ENCODE measurements at regions not wholly inside any gene's neighbourhood (a gene's known extent, or its start where the extent isn't known, plus 50 kb on each side); places are given as distances from the start of the nearest gene placed in this dataset.
"Not testable (repeated sequence)": the region's sequence is repeated elsewhere in the genome, so short reads cannot be mapped to it uniquely, and the experiment has no call there.

- FAIRE-seq (no peak), DNase-seq (ENCODE audit: insufficient read length, low spot score) (no peak)
- TF ChIP-seq, protein P1, sequence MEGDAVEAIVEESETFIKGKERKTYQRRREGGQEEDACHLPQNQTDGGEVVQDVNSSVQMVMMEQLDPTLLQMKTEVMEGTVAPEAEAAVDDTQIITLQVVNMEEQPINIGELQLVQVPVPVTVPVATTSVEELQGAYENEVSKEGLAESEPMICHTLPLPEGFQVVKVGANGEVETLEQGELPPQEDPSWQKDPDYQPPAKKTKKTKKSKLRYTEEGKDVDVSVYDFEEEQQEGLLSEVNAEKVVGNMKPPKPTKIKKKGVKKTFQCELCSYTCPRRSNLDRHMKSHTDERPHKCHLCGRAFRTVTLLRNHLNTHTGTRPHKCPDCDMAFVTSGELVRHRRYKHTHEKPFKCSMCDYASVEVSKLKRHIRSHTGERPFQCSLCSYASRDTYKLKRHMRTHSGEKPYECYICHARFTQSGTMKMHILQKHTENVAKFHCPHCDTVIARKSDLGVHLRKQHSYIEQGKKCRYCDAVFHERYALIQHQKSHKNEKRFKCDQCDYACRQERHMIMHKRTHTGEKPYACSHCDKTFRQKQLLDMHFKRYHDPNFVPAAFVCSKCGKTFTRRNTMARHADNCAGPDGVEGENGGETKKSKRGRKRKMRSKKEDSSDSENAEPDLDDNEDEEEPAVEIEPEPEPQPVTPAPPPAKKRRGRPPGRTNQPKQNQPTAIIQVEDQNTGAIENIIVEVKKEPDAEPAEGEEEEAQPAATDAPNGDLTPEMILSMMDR (IDR thresholded peaks at IDR 0.05; ENCODE audit: insufficient read depth, missing control alignments): no peak
Measured at GRCh38 chr10:80720549-80720948, 182.8 kb downstream of the SH2D4B start.

GRCh38 chr10:80728354-80728753 is 190.7 kb downstream of the SH2D4B start:
- not testable (repeated sequence) for DNase-seq (ENCODE audit: insufficient read length, low spot score); FAIRE-seq

DNA sequence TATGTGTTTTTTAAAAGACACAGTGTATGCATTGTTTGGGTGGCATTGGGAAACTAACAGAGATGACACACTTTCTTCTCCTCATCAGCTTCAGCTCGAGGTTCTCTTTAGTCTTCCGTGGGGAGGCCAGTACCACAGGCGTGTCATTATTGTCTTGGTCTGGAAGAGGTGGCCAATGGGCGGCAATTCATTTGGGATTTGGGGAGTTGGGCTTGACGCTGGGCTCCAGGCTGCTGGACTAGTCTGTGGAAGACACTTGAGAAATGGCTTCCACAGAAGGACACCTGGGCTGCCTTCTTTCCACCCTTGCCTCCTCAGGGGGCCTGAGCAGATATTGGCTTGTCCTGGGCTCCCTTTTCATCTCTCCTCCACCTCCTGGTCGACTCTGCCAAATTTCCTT is 192.2 kb downstream of the SH2D4B start:
- TF ChIP-seq, protein P1 (IDR thresholded peaks at IDR 0.05; ENCODE audit: insufficient read depth, missing control alignments): no peak
- FAIRE-seq (no peak), DNase-seq (ENCODE audit: insufficient read length, low spot score) (no peak)

- no peak for FAIRE-seq
- no peak for DNase-seq (ENCODE audit: insufficient read length, low spot score)
- TF ChIP-seq, protein P1 (IDR thresholded peaks at IDR 0.05; ENCODE audit: insufficient read depth, missing control alignments): no peak
Measured at GRCh38 chr10:80730522-80730921, 192.8 kb downstream of the SH2D4B start.

DNA sequence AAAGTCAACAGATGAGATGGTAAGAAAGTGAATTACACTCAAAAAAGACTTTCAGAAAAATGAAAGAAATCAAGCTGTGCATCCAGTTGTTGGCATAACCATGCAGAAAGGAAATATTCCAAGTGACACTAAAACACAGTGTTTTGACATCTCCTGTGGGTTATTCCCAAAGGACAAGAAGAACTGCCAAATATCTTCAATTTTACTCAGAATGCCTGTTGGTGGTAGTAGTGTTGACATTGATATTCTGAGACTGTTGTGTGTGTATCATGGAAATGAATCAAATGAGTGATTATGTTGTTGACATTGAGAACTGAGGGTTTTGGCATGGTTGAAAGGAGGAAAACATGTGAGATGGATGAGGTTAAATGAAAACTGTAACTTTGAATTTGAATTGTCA is 196.9 kb downstream of the SH2D4B start:
- DNase-seq (ENCODE audit: insufficient read length, low spot score) (no peak), FAIRE-seq (peak; percentile 32)
- TF ChIP-seq, protein P1 (IDR thresholded peaks at IDR 0.05; ENCODE audit: insufficient read depth, missing control alignments): no peak

- DNase-seq (ENCODE audit: insufficient read length, low spot score) (no peak), FAIRE-seq (no peak)
- TF ChIP-seq, protein P1 (IDR thresholded peaks at IDR 0.05; ENCODE audit: insufficient read depth, missing control alignments): no peak
Measured at GRCh38 chr10:80737209-80737608, 199.5 kb downstream of the SH2D4B start.

DNA sequence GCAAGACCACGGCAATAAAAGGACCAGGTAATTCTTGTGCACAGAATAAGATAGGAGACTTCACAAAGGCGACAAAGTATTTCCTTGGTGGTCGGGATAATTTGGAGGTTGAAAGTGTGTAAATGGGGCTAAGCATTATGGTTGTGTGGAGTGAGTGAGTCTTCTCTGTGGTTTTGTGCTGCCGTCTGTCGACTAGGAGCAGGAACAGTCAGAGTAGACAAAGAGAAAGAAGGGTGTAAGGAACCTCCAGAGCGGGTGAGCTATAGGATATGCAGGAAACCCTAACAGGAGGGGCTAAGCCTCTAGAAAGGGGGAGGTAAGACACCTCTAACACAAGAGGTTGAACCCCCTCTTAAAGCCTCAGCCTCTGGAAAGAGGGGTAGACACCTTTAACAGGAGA is 201.6 kb downstream of the SH2D4B start:
- FAIRE-seq (no peak), DNase-seq (ENCODE audit: insufficient read length, low spot score) (no peak)
- TF ChIP-seq, protein P1 (IDR thresholded peaks at IDR 0.05; ENCODE audit: insufficient read depth, missing control alignments): no peak

Measured in D721Med (cell line).